ENCODE measurements at regions not wholly inside any gene's neighbourhood (a gene's known extent, or its start where the extent isn't known, plus 50 kb on each side); places are given as distances from the start of the nearest gene placed in this dataset.

DNA sequence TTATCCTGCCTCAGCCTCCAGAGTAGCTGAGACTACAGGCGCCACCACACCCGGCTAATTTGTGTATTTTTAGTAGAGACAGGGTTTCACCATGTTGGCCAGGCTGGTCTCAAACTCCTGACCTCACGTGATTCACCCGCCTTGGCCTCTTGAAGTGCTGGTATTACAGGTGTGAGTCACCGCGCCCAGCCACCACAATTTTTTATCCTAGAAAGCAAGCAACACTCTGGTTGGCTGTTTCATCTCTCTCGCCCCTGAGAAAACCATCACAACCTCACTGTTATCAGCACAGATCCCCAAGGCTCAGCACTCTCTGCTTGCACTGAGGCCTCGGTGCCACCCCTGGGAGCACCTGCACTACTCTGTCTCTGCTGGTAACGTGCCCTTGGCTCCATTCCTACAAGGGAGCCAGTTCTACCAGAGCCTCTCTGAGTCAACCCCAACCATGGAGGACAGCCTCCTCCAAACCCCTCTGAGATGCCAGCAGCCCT, 134.8 kb upstream of the AGAP1 start:
- peak; percentile 95 for DNase-seq (ENCODE audit: low spot score)

DNA sequence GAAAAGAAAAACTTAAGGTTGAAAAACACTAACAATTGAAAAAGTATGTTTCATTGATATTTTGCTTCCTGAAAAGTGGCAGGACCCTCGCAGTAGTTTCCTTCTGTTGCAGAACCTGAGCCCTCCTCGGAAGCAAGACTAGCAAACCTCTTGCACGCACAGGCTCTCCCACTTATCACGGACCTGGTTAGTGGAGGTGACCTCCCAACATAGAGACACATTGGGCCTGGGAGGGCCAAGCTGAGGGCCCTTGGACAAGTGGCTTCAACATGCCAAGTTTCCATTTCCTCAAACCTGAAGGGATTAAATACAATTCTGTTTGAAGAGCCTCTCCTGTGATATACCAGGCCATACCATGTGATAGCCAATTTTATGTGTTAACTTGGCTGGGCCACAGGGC, 133.4 kb upstream of the AGAP1 start:
- DNase-seq (ENCODE audit: low spot score), result no peak

DNA sequence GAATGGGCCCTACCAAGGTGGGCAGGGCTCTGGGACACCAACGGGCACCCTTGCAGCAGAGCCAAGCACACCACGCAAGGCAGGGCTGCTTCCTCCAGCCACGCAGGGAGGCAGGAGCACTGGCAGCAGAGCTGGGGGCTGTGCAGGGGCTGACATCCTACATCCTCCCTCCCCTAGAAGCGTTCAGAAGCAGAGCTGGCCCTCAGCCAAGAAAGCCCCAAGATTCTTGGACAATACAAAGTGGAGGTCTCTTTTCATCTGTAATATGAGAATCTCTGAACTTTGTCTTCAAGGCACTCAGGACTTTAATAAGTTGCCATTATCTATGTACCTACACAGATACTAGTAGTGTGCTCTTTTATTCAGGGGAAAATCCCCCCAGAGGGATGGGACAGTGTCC, 128.1 kb upstream of the AGAP1 start:
- DNase-seq (ENCODE audit: low spot score), result no peak

DNA sequence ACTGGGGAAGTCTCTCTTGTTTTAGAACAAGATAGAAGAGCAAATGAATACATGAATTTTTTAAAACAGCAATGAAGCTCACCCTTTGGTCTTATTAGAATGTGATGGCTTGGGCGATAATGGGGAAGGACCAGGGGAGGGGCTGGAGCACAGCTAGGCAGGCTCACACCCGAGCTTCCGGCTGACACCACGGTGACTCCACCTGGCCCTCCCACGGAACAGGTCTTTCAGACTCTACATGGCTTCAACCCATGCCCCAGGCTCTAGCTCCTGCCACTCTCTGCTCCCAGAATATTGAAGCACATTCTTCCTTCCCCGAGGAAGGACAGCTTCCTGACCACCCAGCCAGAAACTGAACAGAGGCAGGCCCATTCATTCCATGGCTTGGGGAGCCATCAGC, 127.5 kb upstream of the AGAP1 start:
- DNase-seq (ENCODE audit: low spot score), result no peak

DNA sequence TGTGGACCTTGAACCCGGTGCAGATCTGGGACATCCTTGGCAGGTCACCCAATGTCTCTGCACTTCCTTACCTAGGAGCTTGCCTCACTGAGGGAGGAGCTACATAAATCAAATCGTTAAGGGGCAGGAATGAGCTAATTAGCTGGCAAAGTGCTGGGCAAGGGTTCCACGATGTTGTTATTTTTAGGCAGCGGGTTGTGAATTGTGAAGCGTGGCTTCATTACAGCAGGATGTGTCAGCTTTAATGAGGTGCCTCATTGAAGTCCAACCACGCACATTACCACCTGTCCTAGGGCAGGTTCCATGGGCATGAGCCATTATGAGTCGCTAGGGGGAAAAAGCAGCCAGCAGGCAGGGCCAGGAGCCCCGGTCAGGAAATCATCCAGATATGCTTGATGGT, 127.0 kb upstream of the AGAP1 start:
- no peak for DNase-seq (ENCODE audit: low spot score)

DNA sequence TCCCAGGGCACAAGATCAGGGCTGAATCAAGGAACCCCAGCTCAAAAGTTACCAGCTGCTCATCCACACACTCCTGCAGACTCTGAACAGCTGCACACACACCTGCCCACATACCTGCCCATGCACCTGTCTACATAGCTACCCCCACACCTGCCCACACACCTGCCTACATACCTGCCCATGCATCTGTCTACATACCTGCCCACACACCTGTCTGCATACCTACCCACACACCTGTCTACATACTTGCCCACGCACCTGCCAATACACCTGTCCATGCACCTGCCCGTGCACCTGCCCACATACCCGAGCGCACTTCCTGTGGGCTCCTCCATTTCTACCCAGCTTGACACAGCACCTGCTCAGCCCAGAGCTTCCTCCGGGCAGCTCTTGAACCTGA, 122.8 kb upstream of the AGAP1 start:
- no peak for DNase-seq (ENCODE audit: low spot score)

DNA sequence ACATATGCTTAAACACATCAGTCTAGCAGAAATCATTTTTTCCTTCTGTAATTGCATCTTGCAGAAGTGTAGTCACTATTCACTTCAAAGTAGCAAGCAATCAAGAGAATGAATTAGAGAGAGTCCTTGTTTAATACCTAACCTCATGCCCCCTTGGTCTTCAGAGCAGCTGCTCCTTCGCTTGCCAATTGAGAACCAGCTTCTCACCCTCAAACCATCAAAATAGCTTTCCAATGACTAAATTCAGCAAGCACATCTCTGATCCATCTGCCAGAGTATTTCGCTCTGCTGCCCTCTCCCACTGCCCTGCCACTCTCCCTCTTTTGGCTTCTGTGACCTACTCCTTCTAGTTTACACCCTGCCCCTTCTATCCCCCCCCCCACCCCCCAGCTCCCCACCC, 120.7 kb upstream of the AGAP1 start:
- no peak for DNase-seq (ENCODE audit: low spot score)

DNA sequence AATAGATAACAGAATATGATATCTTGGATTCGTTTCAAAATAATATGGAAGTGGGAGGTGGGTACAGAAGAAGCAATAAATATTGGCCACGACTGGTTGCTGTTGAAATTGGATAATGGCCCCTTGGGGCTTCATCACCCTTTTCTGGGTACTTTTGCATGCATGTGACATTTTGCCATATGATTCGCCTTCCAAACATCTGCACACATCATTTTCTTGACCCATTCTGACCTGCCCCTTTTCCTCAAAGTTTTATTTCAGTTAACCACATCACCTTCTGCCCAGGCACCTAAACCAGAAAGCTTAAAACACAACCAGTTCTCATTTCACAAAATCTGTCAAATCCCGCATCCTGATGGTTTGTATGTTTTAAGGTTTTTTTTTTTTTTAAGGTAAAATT, 116.7 kb upstream of the AGAP1 start:
- DNase-seq (ENCODE audit: low spot score), result no peak

DNA sequence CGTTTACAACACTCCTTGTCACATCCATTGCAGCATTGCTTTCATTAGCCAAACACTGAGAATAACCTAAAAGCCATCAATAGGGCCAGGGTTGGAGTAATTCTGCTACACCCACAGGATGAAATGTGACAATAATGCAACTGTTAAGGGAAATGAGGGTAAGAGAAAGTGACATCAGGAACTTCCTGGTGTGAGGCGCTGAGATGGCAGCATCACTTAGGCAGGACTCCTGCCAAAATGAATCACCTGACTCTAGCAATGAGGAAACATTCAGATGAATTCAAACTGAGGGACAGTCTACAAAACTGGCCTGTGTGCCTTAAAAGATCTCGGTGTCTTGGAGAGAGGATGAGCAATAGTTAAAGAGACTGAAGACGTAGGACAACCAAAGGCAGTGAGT, 115.6 kb upstream of the AGAP1 start:
- DNase-seq (ENCODE audit: low spot score), result peak; percentile 51

DNA sequence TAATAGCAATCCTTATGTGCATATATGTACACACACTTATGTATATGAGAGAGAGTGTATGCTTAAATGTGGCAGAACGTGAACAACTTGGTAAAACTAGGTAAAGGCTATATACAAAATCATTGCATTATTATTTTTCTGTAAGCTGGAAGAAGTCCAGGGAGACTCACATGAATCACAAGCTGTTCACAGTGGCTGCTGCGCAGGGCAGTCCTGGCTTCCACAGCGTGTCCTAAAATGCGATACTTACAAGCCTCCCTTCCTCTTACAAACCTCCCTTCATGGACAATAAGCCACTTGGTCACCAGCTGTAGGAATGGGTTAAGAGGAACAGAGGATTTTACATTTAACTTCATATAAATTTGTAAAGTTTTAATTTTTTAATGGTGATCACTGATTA, 114.9 kb upstream of the AGAP1 start:
- no peak for DNase-seq (ENCODE audit: low spot score)

DNA sequence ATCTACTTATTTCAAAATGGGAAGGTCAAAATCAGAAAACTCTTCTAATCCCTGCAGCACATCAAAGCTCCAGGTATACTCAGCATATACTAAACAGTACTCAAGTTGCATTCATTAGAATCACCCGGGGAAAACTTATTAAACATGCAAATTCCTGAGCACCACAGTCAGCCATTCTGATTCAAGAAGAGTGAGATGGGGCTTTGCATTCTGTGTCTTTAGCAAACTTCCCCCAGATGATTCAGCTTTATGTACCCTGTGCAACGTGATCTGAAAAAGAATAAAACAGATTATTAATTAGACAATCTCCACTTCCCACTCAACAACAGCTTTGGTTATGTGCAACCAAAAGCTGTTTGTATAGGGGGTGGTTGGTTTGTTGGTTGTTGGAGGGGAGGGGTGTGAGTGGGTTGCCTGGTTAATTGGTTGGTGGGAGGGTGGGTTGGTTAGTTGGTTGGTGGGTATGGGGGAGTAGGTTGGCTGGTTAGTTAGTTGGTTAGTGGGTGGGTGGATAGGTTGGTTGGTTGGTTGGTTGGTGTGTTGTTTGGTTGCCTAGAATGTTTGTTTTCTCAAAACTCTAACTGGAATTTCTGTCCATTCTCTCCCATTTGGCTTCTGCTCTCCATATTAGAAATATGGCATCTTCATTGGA, 112.5 kb upstream of the AGAP1 start:
- no peak for DNase-seq (ENCODE audit: low spot score)

DNA sequence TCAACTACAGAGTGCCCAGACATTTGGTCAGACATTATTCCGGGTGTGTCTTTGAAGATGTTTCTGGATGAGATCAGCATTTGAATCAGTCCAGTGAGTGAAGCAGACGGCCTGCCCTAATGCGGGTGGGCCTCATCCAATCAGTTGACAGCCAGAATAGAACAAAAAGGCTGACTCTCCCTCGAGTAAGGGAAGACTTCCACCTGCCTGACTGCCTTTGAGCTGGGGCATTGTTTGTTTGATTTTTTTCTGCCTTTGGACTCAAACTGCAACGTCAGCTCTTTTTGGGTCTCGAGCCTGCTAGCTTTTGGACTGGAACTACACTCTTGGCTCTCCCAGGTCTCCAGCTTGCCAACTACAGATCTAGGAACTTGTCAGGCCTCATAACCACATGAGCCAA, 111.7 kb upstream of the AGAP1 start:
- DNase-seq (ENCODE audit: low spot score), result no peak

DNA sequence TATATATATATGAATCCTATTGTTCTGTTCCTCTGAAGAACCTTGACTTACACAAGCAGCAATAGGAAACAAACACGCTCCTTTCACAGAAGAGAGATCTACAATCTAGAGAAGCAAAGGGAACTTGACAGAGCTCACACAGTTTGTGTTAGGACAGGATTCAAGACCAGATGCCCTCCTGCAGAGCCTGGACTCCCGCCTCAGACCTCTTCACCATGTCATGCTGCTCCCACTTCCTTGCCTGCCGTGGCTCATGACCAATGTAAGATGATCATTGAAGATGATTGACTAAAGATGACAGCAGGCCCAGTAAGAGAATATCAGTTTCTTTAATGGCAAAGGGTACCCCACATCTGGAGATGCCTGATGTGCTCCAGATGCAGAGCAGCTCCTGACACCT, 111.2 kb upstream of the AGAP1 start:
- no peak for DNase-seq (ENCODE audit: low spot score)

DNA sequence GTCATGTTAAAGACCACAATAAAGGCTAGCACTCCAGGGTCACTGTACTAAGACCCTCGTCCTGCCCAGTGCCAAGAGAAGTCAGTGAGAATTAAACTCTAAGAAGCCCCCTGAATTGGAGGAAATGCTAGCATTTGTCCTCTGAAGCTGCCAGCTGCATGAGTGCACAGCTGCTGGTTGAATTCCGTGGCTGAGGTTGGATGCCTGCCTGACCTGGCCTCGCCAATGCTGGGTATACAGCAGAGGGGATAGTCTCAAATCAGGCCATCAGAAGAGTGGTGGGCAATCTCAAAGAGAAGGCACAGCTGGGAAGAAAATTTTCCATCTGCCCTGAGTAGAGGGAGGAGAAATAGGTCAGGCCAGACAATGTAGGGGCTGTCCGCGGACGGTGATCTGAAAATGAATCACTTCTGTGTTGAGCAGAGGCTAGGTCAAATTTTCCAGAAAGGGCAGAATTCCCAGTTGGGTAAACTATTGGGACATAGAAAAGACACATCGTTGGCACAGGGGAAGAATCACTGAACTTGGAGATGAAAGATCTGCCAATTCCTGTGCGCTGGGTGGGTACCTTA, 110.5 kb upstream of the AGAP1 start:
- DNase-seq (ENCODE audit: low spot score), result no peak

DNA sequence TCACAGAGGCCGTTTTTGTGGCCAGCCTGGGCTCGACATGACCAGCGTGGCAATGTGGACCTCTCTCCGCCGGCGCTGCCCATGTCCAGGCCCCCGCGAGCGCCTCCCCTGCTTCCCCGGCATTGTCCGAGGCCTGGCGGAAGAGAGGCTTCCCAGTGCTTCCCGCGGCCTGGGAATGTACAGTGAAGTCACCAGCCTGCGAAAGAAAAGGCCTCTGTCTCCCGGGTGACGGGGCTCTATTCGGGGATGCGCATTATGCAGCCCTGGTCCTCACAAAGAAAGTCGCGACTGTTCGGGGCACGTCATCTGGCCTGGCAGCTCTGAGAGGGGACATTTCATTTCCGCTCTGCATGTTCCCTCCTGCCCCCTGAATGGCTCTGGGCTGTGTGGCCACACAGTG, 109.2 kb upstream of the AGAP1 start:
- DNase-seq (ENCODE audit: low spot score), result no peak

DNA sequence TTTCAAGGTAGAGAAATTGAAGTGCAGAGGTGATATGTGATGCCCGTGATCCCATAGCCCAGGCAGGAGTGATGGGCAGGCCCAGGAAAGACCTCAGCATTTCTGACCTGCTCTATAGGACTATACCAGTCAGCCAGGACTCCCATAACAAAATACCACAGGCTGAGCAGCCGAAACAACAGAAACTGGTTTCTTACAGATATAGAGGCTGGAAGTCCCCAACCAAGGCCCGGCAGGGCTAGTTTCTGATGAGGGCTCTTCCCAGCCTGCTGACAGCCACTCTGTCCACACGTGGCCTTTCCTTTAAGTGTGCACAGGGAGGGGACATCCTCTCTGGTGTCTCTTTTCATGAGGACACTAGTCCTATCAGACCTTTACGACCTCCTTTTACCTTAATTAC, 104.2 kb upstream of the AGAP1 start:
- no peak for DNase-seq (ENCODE audit: low spot score)

DNA sequence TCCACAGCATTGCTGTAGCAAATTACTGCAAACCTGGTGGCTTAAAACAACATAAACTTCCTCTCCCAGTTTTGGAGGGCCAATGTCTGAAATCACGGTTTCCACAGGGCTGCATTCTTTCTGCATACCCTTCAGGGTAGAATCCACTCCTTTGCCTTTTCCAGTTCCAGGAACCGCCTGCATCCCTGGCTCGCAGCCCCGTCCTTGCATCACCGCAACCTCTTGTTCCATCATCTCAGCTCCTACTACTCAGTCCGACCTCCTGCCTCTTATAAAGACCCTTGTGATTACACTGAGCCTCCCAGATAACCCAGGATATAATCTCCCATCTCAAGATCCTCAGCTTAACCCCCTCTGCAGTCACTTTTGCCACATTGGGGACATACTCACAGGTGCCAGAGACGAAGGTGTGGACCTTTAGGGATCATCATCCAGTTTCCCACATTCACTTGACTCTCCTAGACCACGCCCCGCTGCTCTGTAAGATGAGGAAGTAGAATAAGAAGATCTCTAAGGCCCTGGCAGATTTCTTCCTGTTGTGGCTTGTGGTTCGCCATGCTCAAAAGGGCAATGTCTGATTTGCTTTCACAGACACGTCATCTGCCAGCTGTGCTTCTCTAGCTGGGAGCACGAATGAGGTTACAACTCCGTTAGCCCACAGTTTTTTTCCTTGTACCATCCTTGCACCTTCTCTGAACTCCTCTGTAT, 103.6 kb upstream of the AGAP1 start:
- DNase-seq (ENCODE audit: low spot score), result peak; percentile 74

DNA sequence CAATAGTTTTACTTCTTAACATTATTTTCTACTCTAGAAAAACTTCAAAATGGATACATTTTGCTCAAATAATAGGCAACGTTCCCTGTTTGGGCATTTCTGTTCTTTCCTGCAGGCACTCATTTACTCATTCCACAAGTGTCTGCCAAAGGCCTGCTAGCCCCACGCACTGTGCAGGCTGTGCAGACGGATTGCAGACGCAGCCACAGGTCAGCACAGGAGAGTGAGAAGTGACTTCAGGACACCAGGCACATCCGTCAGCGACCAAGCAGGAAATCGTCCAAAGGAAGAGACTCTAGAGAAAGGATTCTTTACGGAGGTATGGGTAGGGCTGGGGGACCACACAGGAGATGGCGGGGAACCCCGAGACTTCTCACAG, 103.0 kb upstream of the AGAP1 start:
- DNase-seq (ENCODE audit: low spot score), result no peak

DNA sequence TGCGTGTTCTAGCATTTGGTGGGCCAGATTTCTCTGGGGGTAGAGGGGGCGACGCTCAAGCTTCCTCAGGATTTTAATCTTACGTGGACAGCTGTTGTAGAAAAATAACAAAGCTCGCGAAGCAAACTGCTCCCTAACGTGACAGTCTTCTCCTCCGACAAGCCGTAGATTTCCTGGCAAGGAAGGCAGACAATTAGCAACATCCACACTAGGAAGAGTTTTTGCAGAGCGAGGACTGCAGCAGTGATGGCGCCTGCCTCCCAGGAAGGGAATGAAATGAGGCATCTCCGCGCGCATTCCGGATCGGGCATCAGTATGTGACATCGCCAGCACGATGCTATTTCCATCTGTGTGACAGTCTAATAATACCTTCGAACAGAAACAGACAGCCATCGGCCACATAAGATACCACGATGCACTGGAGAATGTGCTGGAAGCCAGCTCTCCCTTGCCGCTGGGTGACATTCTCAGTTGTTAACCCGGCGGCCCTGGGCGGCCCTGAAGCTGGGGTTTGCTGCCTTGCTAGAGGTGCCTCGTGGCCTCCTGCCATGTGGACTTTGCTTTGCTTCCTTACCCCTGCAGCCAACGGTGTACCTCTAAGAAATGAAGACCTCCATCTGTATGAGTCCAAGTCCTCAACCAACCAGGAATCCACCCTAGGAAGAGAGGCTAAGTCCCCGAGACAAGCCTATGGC, 101.8 kb upstream of the AGAP1 start:
- no peak for DNase-seq (ENCODE audit: low spot score)

DNA sequence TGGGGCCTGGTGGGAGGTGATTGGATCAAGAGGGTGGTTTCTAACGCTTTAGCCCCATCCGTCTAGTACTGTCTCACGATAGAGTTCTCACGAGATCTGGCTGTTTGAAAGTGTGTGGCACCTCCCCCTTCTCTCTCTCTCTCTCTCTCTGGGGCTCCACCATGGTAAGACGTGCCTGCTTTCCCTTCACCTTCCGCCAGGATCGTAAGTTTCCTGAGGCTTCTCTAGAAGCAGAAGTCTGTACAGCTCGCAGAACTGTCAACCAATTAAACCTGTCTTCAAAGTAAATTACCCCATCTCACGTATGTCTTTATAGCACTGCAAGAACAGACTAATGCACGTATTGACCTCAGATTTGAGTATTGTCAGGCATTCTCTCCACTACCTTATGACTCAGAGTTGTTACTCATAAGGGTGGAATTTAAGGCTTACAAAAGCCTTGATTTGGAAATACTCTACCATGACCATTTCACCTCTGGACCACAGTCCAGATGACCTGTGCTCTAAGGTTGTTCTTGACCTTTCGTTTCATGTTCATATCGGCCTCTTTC, 99.5 kb upstream of the AGAP1 start:
- DNase-seq (ENCODE audit: low spot score), result peak; percentile 93

DNA sequence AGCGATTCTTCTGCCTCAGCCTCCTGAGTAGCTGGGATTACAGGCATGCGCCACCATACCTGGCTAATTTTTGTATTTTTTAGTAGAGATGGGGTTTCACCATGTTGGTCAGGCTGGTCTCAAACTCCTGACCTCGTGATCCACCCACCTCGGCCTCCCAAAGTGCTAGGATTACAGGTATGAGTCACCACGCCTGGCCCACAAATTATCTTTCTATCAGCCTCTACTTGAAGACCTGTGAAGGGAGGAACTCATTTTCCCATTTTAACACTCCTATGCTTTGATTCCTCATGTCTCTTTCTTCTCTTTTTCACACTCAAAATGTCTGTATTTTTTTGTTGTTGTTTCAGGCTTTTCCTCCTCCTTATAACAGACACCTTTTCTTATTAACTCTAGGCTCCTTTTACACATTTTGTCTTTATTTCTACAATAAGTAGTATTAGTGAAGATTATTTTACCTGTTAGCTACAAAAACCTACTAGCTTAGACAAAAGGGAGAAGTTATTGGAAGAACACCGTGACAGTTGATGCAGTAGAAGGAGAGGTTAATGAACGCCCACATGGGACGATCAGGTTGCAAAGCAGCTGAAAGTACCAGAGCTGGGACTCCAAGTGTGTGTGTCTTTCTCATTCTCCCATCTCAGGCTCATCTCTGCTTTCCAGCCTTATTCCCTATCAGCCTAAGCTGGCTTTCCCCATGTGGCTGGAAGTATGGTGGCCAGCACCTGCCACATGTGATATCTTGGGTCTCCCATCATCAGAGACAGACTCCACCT, 97.6 kb upstream of the AGAP1 start:
- DNase-seq (ENCODE audit: low spot score), result peak; percentile 33

DNA sequence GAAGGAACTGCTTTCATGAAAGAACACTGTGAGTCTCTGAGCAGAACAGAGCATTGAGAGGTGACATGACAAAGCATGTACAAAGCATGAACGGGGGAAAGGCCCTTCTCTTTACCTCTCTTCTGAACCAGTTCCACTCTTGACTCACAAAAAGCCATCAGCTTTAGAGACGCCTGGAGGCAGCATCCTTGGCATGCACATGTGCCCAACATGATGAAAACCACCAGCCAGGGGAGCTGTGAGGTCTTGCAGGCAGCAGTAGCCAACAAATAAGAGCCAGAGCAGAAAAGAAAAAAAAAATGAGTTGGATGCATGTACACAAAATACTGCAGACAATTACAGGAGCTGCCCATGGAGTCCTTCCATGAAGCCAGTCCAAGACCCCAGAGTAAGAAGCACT, 95.5 kb upstream of the AGAP1 start:
- DNase-seq (ENCODE audit: low spot score), result no peak
